RWPE1 (cell line): ENCODE measurements at regions not wholly inside any gene's neighbourhood (a gene's known extent, or its start where the extent isn't known, plus 50 kb on each side); places are given as distances from the start of the nearest gene placed in this dataset.

Experiments used
- CTCF ChIA-PET: fragments of 350-600 bp; sonication (Branson Sonifier 250); formaldehyde crosslinking; extraction: SDS; loops from one replicate; lab custom pipeline; 2021; lab: Yijun Ruan, JAX
- POLR2A ChIA-PET: fragments of 400-600 bp; formaldehyde crosslinking; extraction: SDS; loops from one replicate; lab custom pipeline; 2020; ENCODE audit warnings: antibody characterized with exemption; ENCODE audit not compliant: low non-redundant PET; lab: Yijun Ruan, JAX
- DNase-seq: peaks from one replicate; pipeline ENCODE4 v3.0.0; 2012; ENCODE audit warnings: low spot score
- H3K27ac ChIP-seq: fragments of 450-650 bp; 2 replicates; pipeline ENCODE4 v1.5.1; 2017
- CTCF ChIP-seq: fragments of 450-650 bp; conservative IDR thresholded peaks from 2 replicates; pipeline ENCODE4 v1.5.1; 2017; ENCODE audit warnings: low read depth, mild to moderate bottlenecking

GRCh38 chr7:3164380-3164792, 120.7 kb upstream of the CARD11 start:
- ChIA-PET CTCF (interaction anchor here (0.6 kb wide), 1 partner anchor 61 kb away, joined by 7 read pairs; no protein-coding TSS in a partner anchor), POLR2A (no interaction called here)
- no peak for TF ChIP-seq CTCF
- H3K27ac ChIP-seq = no peak overlapping the region
- DNase-seq = no peak

GRCh38 chr7:3165681-3166580, 122.3 kb upstream of the CARD11 start:
- ChIA-PET CTCF (no interaction called here), POLR2A (no interaction called here)
- no peak for DNase-seq
- TF ChIP-seq CTCF = no peak
- H3K27ac ChIP-seq = no peak overlapping the region

- ChIA-PET POLR2A (no interaction called here), CTCF (no interaction called here)
- no peak overlapping the region for H3K27ac ChIP-seq
- DNase-seq = no peak
- no peak for TF ChIP-seq CTCF
These were observed 123.9 kb upstream of the CARD11 start for GRCh38 chr7:3167551-3167950.

- DNase-seq = no peak
- no peak overlapping the region for H3K27ac ChIP-seq
- CTCF ChIA-PET = no interaction called here
- no peak for TF ChIP-seq CTCF
- POLR2A ChIA-PET = no interaction called here
These were observed 124.7 kb upstream of the CARD11 start for GRCh38 chr7:3168370-3168769.

- TF ChIP-seq CTCF = no peak
- DNase-seq = no peak
- POLR2A ChIA-PET = no interaction called here
- CTCF ChIA-PET = no interaction called here
- no peak overlapping the region for H3K27ac ChIP-seq
These were observed 125.2 kb upstream of the CARD11 start for GRCh38 chr7:3168869-3169268.

GRCh38 chr7:3172768-3173280, 128.2 kb upstream of the SDK1 start:
- ChIA-PET CTCF (interaction anchor here (0.6 kb wide), 2 partner anchors 45 to 997 kb away, joined by 3 to 4 read pairs; no protein-coding TSS in a partner anchor), POLR2A (no interaction called here)
- H3K27ac ChIP-seq = no peak overlapping the region
- TF ChIP-seq CTCF = no peak
- no peak for DNase-seq
